GM18498 (cell line): ENCODE measurements at regions not wholly inside any gene's neighbourhood (a gene's known extent, or its start where the extent isn't known, plus 50 kb on each side); places are given as distances from the start of the nearest gene placed in this dataset.

ENCODE experiments used
- ATAC-seq: cut with Tn5 transposase; IDR thresholded peaks from one replicate; pipeline ENCODE4 v1.9.1; 2021; ENCODE audit warnings: mild to moderate bottlenecking, moderate library complexity; ENCODE audit not compliant: unreplicated experiment

DNA sequence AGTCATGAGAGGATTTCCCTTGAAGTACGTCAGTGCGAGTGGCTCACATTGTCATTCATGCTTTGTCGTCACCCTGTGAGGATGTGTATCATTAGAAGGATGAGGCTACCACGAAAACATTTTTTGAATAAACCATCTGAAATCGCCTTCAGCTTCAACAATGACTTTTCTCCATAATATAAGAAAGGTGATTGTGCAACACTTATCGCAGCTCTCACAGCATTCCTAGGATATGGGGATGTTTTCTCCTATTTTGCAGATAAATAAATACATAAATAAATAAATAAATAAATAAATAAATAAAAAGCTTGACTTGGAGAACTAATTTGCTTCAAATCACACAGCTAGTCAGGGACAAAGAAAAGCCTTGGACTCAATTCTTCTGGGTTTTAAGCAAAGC is 326.5 kb downstream of the FOXA2 start:
- no peak for ATAC-seq

GRCh38 chr20:22248051-22248667 is 336.2 kb downstream of the FOXA2 start:
- no peak for ATAC-seq

DNA sequence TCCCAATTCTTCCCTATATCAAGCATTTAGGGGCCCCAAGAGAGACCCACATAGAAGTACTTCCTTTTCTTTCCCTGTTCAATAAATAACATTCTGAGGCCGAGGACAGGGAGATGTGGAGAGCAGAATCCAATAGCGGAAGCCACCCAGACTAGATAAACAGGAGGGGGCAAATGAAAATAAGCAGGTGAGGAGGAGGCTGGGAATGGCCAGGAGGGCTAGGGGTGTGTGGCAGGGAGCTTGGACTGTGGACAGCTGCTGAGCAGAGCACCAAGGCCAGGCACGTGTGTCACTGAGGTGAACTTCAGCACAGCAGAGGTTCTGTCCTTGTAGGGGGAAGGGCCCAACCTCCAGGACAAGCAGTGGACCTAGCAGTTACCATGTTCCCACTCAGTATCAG is 339.2 kb downstream of the FOXA2 start:
- no peak for ATAC-seq

- ATAC-seq = no peak
Observed at GRCh38 chr20:22243067-22243466, 341.3 kb downstream of the FOXA2 start.

GRCh38 chr20:22241609-22242008 is 342.8 kb downstream of the FOXA2 start:
- ATAC-seq = no peak

GRCh38 chr20:22232923-22233322 is 351.4 kb downstream of the FOXA2 start:
- no peak for ATAC-seq

DNA sequence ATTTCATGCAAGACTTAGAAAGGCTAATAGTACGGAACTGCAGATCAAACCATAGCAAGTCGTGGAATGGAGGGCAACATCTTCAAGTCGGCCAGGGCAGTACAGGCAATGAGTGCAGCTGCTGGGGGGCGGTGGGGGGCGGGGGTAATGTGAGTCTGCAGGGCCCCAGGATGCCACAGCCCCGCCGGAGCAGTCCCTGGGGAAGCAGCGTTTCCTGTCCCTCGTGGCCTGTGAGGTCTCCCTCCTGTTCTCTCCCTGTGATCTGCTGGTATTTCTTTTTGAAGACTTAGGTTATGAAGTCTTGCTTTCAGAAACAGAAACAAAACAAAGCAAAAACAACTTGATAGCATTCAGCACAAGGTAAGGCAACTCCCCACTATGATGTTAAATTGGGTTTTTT is 351.9 kb downstream of the FOXA2 start:
- ATAC-seq = no peak

DNA sequence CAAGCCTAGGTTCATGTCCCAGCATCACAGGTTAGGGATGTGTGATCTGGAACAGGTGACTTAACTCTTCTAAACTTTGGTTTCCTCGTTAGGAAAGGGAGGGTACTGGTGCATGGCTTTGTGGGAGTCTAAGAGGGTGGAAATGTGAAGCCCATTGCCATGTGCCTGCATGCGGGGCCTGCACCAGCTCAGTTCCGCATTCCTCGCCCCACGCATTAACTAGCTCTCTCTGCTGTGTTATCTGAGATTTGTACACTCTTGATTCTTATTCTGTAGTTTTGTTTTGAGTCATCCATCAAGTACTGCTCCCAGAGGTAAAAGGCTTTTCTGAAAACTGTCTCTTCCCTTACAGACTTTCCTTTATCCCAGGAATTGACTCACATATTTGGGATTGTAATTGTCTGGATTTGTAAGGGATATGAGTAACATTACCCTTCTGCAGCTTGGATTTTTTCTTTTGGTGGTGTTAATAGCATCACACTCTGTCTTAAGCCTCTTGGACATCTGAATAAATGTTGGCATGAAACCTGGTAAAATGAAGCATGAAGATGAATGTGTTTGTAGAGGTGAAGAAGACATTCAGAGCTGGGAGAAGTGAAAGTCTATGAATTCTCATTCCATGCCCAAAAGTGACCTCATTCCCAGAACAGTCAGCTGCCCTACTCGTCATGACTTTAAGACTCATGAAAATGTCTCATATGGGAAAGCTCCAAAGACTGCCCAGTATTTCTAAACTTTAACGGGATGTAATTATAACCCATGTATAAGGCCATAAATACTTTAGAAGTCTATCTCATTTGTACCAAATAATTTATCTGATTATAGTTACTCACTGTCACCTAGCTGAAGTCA is 357.3 kb downstream of the FOXA2 start:
- ATAC-seq = no peak

DNA sequence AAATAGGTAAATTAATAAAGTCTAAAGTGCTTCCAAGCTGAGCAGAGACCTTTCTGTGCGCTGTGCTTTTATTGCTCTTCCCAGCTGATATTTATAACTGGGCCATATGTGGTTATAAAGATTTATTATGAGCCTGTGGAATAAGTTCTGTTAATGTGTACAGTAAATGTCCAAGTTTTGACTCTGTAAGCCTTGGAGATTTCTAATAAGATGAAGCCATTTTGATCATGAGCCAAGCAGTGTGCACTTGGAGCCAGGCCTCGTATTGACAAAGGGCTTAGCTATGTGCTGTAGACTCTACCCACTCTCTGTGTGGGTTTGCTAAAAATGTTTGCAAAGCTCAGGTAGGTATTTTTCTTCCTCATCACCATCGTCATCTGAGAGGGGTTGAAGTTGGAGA is 361.1 kb downstream of the FOXA2 start:
- no peak for ATAC-seq

DNA sequence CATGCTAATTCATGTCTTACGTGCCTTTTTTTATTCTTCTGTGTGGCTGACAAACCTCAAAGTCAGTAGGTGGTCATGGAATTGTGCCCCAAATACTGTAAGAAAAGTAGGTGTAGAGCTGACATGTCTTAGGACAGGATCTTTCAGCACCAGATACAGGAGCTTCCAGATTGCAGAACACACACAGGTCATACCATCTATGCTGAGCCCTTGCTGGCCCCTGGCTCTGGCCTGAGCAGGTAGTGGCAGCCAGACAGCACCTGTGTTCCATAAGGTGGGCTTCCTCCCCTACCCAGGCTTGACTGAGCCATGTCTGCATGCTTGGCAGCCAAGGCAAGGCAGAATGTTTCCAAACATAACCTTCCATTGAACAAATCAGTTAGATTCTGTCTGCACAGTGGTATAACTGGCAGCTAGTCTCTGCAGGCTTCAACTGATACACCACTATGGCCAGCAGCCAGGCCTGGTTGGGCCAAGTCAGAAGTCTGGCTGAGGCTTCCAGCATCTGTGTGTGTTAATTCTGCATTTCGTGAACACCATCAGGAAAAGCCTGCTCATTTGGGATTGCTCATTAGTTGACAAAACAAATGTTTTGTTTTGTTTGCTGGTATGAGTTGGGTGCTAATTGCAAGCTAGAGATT is 366.5 kb downstream of the FOXA2 start:
- ATAC-seq = no peak

GRCh38 chr20:22216984-22217383 is 367.4 kb downstream of the FOXA2 start:
- ATAC-seq = no peak

DNA sequence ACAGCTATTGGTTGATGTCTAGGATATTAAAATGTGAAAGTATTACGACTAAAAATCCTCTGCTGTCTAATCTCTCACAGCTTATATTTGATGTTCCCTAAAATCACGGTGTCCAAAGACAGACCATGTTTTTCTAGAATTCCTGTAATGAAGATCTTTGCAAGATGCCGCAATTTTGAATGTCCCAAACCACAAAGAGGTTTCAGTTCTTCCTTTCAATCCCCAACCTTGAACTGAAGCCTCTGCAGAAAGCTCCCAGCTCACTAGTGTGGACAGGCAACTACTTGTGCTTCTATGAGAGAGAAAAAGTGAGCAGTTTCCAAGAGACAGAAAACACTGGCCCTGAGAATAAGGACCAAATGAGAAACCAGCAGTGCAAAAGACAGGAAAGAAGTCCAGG is 370.1 kb downstream of the FOXA2 start:
- no peak for ATAC-seq

- ATAC-seq = no peak
Observed at GRCh38 chr20:22213271-22213670, 371.1 kb downstream of the FOXA2 start.

DNA sequence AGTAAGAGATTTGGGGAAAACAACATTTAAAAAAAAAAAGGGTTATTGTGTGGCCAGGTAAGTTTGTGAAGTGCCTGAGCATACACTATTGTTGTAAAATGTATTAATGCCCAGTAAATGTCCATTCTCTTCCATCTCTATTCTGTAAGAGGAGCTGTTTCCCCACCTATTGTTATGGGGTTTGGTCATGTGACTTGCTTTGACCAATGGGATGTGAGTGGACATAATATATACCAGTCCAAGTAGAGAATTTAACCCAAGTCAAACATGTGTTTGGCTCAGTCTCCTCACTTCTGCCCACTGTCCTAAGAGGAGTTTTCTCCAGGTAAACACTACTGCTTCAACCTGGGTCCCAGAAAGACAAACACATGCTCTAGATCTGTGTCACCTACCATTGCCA is 377.1 kb downstream of the FOXA2 start:
- no peak for ATAC-seq

DNA sequence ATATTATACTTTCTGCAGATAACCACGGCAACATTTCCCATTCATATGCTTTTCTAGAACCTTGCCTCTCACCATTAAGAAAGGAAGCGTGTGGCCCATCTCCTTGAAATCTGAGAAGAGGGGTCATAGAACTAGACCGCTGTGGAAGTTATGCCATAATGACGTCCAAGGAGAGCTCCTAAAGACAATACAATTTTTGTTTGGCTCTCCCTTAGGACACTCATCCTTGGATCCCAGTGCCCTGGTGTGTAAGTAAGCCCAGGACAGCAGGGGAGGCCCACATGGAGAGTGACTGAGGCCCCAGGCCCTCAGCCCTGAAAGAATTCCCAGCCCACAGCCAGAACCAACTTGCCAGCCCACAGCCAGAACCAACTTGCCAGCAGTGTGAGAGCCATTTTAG is 379.6 kb downstream of the FOXA2 start:
- no peak for ATAC-seq

GRCh38 chr20:22182148-22182547 is 402.2 kb downstream of the FOXA2 start:
- no peak for ATAC-seq

DNA sequence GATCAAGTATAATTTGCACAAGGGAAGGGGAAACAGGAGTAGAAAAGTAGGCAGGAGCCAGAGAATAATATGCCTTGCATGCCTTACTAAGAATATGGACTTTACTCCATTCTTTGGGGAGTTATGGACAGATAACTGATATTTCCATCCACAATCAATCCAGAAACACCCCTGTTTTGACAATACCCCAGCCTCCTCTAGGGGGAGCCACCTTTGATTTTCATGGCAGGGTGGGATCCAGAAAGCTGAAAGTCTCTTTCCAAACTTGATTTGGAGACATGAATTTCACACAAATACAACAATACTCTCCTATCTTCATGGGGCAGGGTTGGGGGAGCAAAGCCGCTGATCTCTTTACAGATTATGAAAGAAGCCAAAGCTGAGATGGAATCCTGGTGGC is 404.1 kb downstream of the FOXA2 start:
- ATAC-seq = no peak

DNA sequence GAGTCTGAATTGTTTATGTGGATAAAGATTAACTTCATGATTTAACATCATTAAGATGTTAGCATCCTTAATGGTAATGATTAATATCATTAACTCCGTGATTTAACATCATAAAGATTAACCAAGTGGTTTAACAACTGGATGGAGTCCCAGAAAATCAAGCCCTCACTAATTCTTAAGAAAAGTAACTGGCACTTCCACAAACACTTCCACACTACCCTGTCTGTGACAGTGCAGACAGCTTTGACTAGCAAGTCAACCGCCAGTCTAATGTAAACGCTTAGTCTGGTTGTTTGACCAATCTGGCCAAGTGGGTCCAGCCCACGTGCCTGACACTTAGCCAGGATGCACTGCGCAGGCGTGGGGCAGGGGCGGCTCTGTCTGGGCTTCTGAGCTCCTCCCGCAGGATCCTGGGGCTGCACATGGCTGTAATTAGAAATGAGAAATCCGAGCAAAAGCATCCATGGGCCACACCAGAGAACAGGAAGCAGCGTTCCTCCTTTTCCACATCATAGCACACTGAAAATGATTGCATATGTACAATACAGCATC is 424.2 kb downstream of the FOXA2 start:
- ATAC-seq = no peak

- no peak for ATAC-seq
Observed at GRCh38 chr20:22159276-22159675, 425.1 kb downstream of the FOXA2 start.

DNA sequence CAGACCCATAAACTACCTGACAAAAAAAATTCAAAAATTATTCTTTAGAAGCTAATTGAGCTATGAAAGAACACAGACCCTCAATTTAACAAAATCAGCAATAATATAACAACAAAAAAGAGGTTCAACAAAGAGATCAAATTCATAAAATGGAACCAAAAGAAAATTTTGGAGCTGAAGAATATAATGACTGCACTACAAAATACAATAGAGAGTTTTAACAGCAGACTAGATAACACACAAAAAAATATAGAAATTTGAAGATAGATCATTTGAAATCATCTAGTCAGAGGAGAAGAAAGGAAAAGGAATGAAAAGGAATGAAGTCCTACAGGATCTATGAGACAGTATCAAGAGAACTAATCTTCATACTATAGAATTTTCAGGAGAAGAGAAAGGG is 422.1 kb downstream of the PAX1 start:
- no peak for ATAC-seq

DNA sequence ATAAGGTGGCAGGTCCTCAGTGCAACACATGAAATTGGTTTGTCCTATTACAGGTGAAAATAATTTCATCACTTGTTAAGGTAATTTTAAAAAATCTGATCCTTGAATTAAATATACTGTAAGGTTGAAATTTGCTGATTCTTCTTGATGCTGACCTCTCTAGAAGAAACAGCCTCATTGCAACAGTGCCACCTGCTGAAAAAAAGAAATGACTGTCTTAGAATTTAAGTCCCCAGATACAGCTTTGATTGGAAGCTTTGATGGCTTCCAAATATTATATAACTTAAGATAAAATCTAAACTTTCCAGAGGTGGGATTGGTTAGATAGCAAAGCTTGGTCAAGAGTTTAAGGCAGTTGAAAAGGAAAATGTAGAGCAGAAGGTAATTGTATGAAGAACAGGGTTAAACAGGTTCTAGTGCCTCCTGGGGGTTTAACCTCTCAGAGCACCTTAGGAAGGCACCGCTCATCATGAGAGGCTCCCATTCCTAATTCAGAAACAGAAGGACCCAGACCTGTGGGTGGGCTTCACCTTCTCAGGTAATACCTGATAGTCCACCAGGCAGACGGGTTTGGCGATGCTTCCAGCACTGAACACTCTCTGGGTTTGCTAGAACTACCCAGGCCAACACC is 401.0 kb downstream of the PAX1 start:
- no peak for ATAC-seq
